Endothelial cell of umbilical vein (primary cell): ENCODE measurements at regions not wholly inside any gene's neighbourhood (a gene's known extent, or its start where the extent isn't known, plus 50 kb on each side); places are given as distances from the start of the nearest gene placed in this dataset.

ENCODE experiments used
- BruUV-seq: library from RNA; stranded (reverse); fragments of 400-500 nt; replicated peaks from 2 replicates; lab custom pipeline; 2021; lab: Mats Ljungman, UMichigan
- CTCF ChIA-PET: fragments of 300-600, 350-600 bp; sonication (Branson Sonifier 250); formaldehyde crosslinking; loops from one replicate; lab custom pipeline; 2021; ENCODE audit warnings: antibody characterized with exemption, inconsistent platforms; lab: Charles Lee
- POLR2A ChIA-PET: fragments of 300-600, 350-600 bp; sonication (Branson Sonifier 250); formaldehyde crosslinking; loops from one replicate; lab custom pipeline; 2021; ENCODE audit warnings: antibody characterized with exemption, inconsistent platforms; lab: Charles Lee
- DNase-seq: peaks from one replicate; pipeline ENCODE4 v3.0.0-alpha.2; 2011; ENCODE audit warnings: low read depth, low spot score
- FAIRE-seq: peaks from 2 replicates; lab custom pipeline; 2011; peaks lifted over from hg19 to GRCh38; lab: Jason Lieb, UNC
- H2AFZ ChIP-seq: 2 replicates; pipeline ENCODE4 v1.6.0; 2012; ENCODE audit warnings: low read depth, low read length, control low read depth, inconsistent platforms
- H3K27ac ChIP-seq: 2 replicates; pipeline ENCODE4 v1.5.1; 2011; ENCODE audit warnings: low read depth, mild to moderate bottlenecking, control low read depth, low read length, moderate library complexity; ENCODE audit not compliant: insufficient read depth
- H3K27me3 ChIP-seq, 2 experiments: 2 replicates each; pipeline versions ENCODE4 v1.6.0 to v1.6.1; 2011; ENCODE audit warnings: low read length in 2 of 2, mixed read lengths in 1 of 2; ENCODE audit not compliant: control insufficient read depth in 2 of 2, insufficient read depth in 2 of 2
- H3K36me3 ChIP-seq, 2 experiments: 2 replicates in 1 of 2; 3 replicates in 1 of 2; pipeline ENCODE4 v1.5.1; 2011; ENCODE audit warnings: low read length in 2 of 2, mild to moderate bottlenecking in 1 of 2, moderate library complexity in 1 of 2; ENCODE audit not compliant: control insufficient read depth in 2 of 2, insufficient read depth in 2 of 2; ENCODE audit errors: extremely low read depth in 1 of 2
- H3K4me1 ChIP-seq: 3 replicates; pipeline ENCODE4 v1.5.1; 2011; ENCODE audit warnings: mild to moderate bottlenecking, low read length; ENCODE audit not compliant: control insufficient read depth, insufficient read depth; ENCODE audit errors: extremely low read depth
- H3K4me2 ChIP-seq: 2 replicates; pipeline ENCODE4 v1.6.1; 2011; ENCODE audit warnings: low read length, control low read depth, mixed read lengths; ENCODE audit not compliant: insufficient read depth
- H3K4me3 ChIP-seq, 3 experiments: fragments of 200-600 bp in 1 of 3; sonication (generic), shearing (Covaris generic) in 1 of 3; replicated peaks in 1 of 3; 2 replicates each; pipeline ENCODE4 v1.5.1; 2011 to 2016; ENCODE audit warnings: control low read depth in 3 of 3, low read length in 3 of 3, mild to moderate bottlenecking in 2 of 3, inconsistent platforms in 1 of 3, low read depth in 1 of 3, moderate library complexity in 1 of 3; ENCODE audit not compliant: insufficient read depth in 1 of 3
- H3K79me2 ChIP-seq: 2 replicates; pipeline ENCODE4 v1.6.0; 2012; ENCODE audit warnings: low read length, inconsistent platforms; ENCODE audit not compliant: control insufficient read depth, insufficient read depth
- H3K9ac ChIP-seq: replicated peaks from 2 replicates; pipeline ENCODE3; 2011; ENCODE audit warnings: low read length, control low read depth; ENCODE audit not compliant: insufficient read depth; ENCODE audit errors: extremely low read depth
- H3K9me1 ChIP-seq: replicated peaks from 3 replicates; pipeline ENCODE4 v1.6.0; 2011; ENCODE audit warnings: mild to moderate bottlenecking, low read length; ENCODE audit not compliant: control insufficient read depth, insufficient read depth; ENCODE audit errors: extremely low read depth
- H3K9me3 ChIP-seq: replicated peaks from 2 replicates; pipeline ENCODE4 v1.5.1; 2012; ENCODE audit warnings: low read length, inconsistent platforms; ENCODE audit not compliant: control insufficient read depth, insufficient read depth
- H4K20me1 ChIP-seq: replicated peaks from 2 replicates; pipeline ENCODE3; 2011; ENCODE audit warnings: mild to moderate bottlenecking, low read length; ENCODE audit not compliant: control insufficient read depth, insufficient read depth; ENCODE audit errors: extremely low read depth
- CTCF ChIP-seq, 2 donors: IDR thresholded peaks; 1 replicate in 1 of 2; 2 replicates in 1 of 2; pipeline ENCODE4 v1.5.1; 2011; ENCODE audit warnings: low read length in 2 of 2, mild to moderate bottlenecking in 2 of 2, moderate library complexity in 2 of 2, control low read depth in 1 of 2, inconsistent platforms in 1 of 2, low read depth in 1 of 2; ENCODE audit not compliant: insufficient read depth in 1 of 2; ENCODE audit errors: extremely low read depth in 1 of 2
- EZH2 ChIP-seq: IDR thresholded peaks from 2 replicates; pipeline ENCODE4 v1.6.1; 2012; ENCODE audit warnings: borderline replicate concordance, low read depth, mild to moderate bottlenecking, moderate library complexity, low read length, inconsistent platforms; ENCODE audit not compliant: severe bottlenecking
- FOS ChIP-seq: IDR thresholded peaks from 2 replicates; pipeline ENCODE4 v1.6.1; 2011; ENCODE audit warnings: mild to moderate bottlenecking, low read length, moderate library complexity, borderline replicate concordance; ENCODE audit not compliant: insufficient read depth
- GATA2 ChIP-seq: IDR thresholded peaks from 2 replicates; pipeline ENCODE4 v1.7.0; 2011; ENCODE audit warnings: low read depth, mild to moderate bottlenecking, moderate library complexity, mixed read lengths, low read length; ENCODE audit not compliant: insufficient read length, insufficient read depth
- JUN ChIP-seq: IDR thresholded peaks from 2 replicates; pipeline ENCODE4 v1.6.1; 2011; ENCODE audit warnings: borderline replicate concordance, low read depth; ENCODE audit not compliant: insufficient read length, insufficient read depth
- MAX ChIP-seq: IDR thresholded peaks from 2 replicates; pipeline ENCODE4 v1.6.1; 2011; ENCODE audit not compliant: insufficient read depth, insufficient read length
- MYC ChIP-seq: IDR thresholded peaks from one replicate; pipeline ENCODE4 v1.6.1; 2011; ENCODE audit warnings: mild to moderate bottlenecking, low read depth, low read length
- POLR2A ChIP-seq: IDR thresholded peaks from 2 replicates; pipeline ENCODE4 v1.6.1; 2012; ENCODE audit warnings: low read depth, mild to moderate bottlenecking, control low read depth, low read length
- POLR2AphosphoS5 ChIP-seq: IDR thresholded peaks from 2 replicates; pipeline ENCODE4 v1.6.1; 2012; ENCODE audit warnings: low read depth, mild to moderate bottlenecking, control low read depth, low read length, moderate library complexity; ENCODE audit not compliant: insufficient read depth
- dilution Hi-C: fragments of 300-500 bp; cut with MboI; formaldehyde crosslinking; loops from one replicate; pipeline ENCODE4 v1.15.0; 2019; ENCODE audit warnings: low sequenced_read_pairs; ENCODE audit not compliant: extremely low pct_ligation_motif_present
- intact Hi-C: fragments of 100-400 bp; cut with micrococcal nuclease; formaldehyde crosslinking; loops from one replicate; pipeline ENCODE4 v1.10.0; 2022

GRCh38 chr6:1522779-1523178 is 86.9 kb upstream of the FOXC1 start:
- ChIA-PET CTCF (interaction anchor here (1.1 to 1.8 kb wide), 2 partner anchors 32 to 1226 kb away, joined by 3 to 6 read pairs; no protein-coding TSS in a partner anchor), POLR2A (no interaction called here)
- H2AFZ ChIP-seq, result no peak overlapping the region
- TF ChIP-seq POLR2AphosphoS5 (no peak), MYC (no peak), GATA2 (no peak), POLR2A (no peak), EZH2 (no peak), MAX (no peak), FOS (no peak), CTCF (IDR thresholded peaks at IDR 0.05; ENCODE audit: extremely low read depth in 1 of 2, insufficient read depth in 1 of 2, low read depth in 1 of 2, low read length in 2 of 2) (no peak), JUN (no peak)
- no peak overlapping the region for H3K27ac ChIP-seq
- no peaks in the 10 kb centered on the region for H3K9me3 ChIP-seq
- peaks cover 0 to 5% of the 10 kb centered on the region in 2 experiments for H3K27me3 ChIP-seq
- dilution Hi-C loops, result no loop called here
- DNase-seq, result no peak
- H3K9me1 ChIP-seq, result no peaks in the 10 kb centered on the region
- no peak overlapping the region for H3K9ac ChIP-seq
- no peaks in the 10 kb centered on the region for H3K79me2 ChIP-seq
- no peaks in the 10 kb centered on the region for H4K20me1 ChIP-seq
- no peaks in the 10 kb centered on the region for H3K4me1 ChIP-seq
- H3K4me3 ChIP-seq, result no peak overlapping the region
- BruUV-seq, result no TSS peak
- no peaks in the 10 kb centered on the region for H3K36me3 ChIP-seq
- intact Hi-C loops, result loop anchor here (5.0 kb wide), 1 partner anchor 925 kb away; no protein-coding TSS in a partner anchor
- no peak for FAIRE-seq
- no peak overlapping the region for H3K4me2 ChIP-seq
